DOHH2 (cell line): ENCODE measurements at regions not wholly inside any gene's neighbourhood (a gene's known extent, or its start where the extent isn't known, plus 50 kb on each side); places are given as distances from the start of the nearest gene placed in this dataset.

Source experiments
- H3F3A ChIP-seq: fragments of 200-600 bp; sonication (generic), shearing (Covaris generic); 2 replicates; pipeline ENCODE4 v1.6.0; 2016; ENCODE audit warnings: antibody characterized with exemption, mild to moderate bottlenecking; ENCODE audit not compliant: control insufficient read depth, insufficient read depth
- H3K27ac ChIP-seq: fragments of 200-600 bp; sonication (generic); 2 replicates; pipeline ENCODE4 v1.5.1; 2014; ENCODE audit warnings: low read depth, mild to moderate bottlenecking, low read length, moderate library complexity
- H3K27me3 ChIP-seq: fragments of 200-600 bp; sonication (generic); 2 replicates; pipeline ENCODE4 v1.6.1; 2014; ENCODE audit warnings: mild to moderate bottlenecking, low read length, mixed read lengths; ENCODE audit not compliant: control insufficient read depth
- H3K36me3 ChIP-seq: fragments of 200-600 bp; sonication (generic); 2 replicates; pipeline ENCODE4 v1.6.1; 2014; ENCODE audit warnings: mild to moderate bottlenecking, low read length, moderate library complexity, mixed read lengths; ENCODE audit not compliant: control insufficient read depth
- H3K4me1 ChIP-seq: fragments of 200-600 bp; sonication (generic); 2 replicates; pipeline ENCODE4 v1.6.1; 2014; ENCODE audit warnings: mild to moderate bottlenecking, low read length, mixed read lengths; ENCODE audit not compliant: control insufficient read depth
- H3K4me2 ChIP-seq: fragments of 200-600 bp; sonication (generic); 2 replicates; pipeline ENCODE4 v1.6.0; 2014; ENCODE audit warnings: mild to moderate bottlenecking, low read length, moderate library complexity
- H3K4me3 ChIP-seq: fragments of 200-600 bp; sonication (generic); 2 replicates; pipeline ENCODE4 v1.5.1; 2014; ENCODE audit warnings: mild to moderate bottlenecking, low read length, mixed read lengths
- H3K79me2 ChIP-seq: fragments of 200-600 bp; sonication (generic); 2 replicates; pipeline ENCODE4 v1.6.1; 2014; ENCODE audit warnings: mild to moderate bottlenecking, low read length, mixed read lengths; ENCODE audit not compliant: control insufficient read depth
- H3K9me2 ChIP-seq: fragments of 200-600 bp; sonication (generic); replicated peaks from 2 replicates; pipeline ENCODE4 v1.6.1; 2014; ENCODE audit warnings: mild to moderate bottlenecking, low read length, mixed read lengths; ENCODE audit not compliant: control insufficient read depth
- H3K9me3 ChIP-seq: fragments of 200-600 bp; sonication (generic); 2 replicates; pipeline ENCODE4 v1.6.1; 2014; ENCODE audit warnings: antibody characterized with exemption, low read length, mixed read lengths; ENCODE audit not compliant: control insufficient read depth, insufficient read depth
- H4K20me1 ChIP-seq: fragments of 200-600 bp; sonication (generic); 2 replicates; pipeline ENCODE4 v1.6.0; 2014; ENCODE audit warnings: low read depth, mild to moderate bottlenecking, antibody characterized with exemption, low read length, moderate library complexity; ENCODE audit not compliant: control insufficient read depth, insufficient read depth
- CTCF ChIP-seq: fragments of 200-600 bp; sonication (generic); IDR thresholded peaks from one replicate; pipeline ENCODE4 v1.5.1; 2014; ENCODE audit warnings: antibody characterized with exemption, mild to moderate bottlenecking, low read depth, low read length; ENCODE audit not compliant: poor library complexity, severe bottlenecking
- EZH2phosphoT487 ChIP-seq: fragments of 200-600 bp; sonication (generic); IDR thresholded peaks from 2 replicates; pipeline ENCODE4 v1.6.1; 2017; ENCODE audit warnings: borderline replicate concordance, mild to moderate bottlenecking, antibody characterized with exemption, low read length, moderate library complexity, mixed read lengths

GRCh38 chr13:44680746-44681355, 104.7 kb upstream of the TSC22D1 start:
- H3K9me2 ChIP-seq: no peaks in the 10 kb centered on the region
- H3K9me3 ChIP-seq: peaks cover 5% of the 10 kb centered on the region; the same call in 1 of the 2 replicates
- no peaks in the 10 kb centered on the region for H3K79me2 ChIP-seq
- H3K27me3 ChIP-seq: no peaks in the 10 kb centered on the region
- TF ChIP-seq CTCF (no peak), EZH2phosphoT487 (no peak)
- no peak overlapping the region for H3K4me2 ChIP-seq
- H3K4me3 ChIP-seq: no peak overlapping the region
- H3K36me3 ChIP-seq: no peaks in the 10 kb centered on the region
- no peak overlapping the region for H3K27ac ChIP-seq
- H4K20me1 ChIP-seq: no peaks in the 10 kb centered on the region
- no peaks in the 10 kb centered on the region for H3K4me1 ChIP-seq
- no peaks in the 10 kb centered on the region for H3F3A ChIP-seq

GRCh38 chr13:44679597-44679996, 103.5 kb upstream of the TSC22D1 start:
- H3K9me2 ChIP-seq: no peaks in the 10 kb centered on the region
- no peaks in the 10 kb centered on the region for H4K20me1 ChIP-seq
- peaks cover 5% of the 10 kb centered on the region; the same call in 1 of the 2 replicates for H3K9me3 ChIP-seq
- no peaks in the 10 kb centered on the region for H3K79me2 ChIP-seq
- no peaks in the 10 kb centered on the region for H3K36me3 ChIP-seq
- no peaks in the 10 kb centered on the region for H3K4me1 ChIP-seq
- H3K27ac ChIP-seq: no peak overlapping the region
- H3K4me3 ChIP-seq: no peak overlapping the region
- H3F3A ChIP-seq: no peaks in the 10 kb centered on the region
- H3K4me2 ChIP-seq: no peak overlapping the region
- no peaks in the 10 kb centered on the region for H3K27me3 ChIP-seq
- TF ChIP-seq CTCF: no peak
- TF ChIP-seq EZH2phosphoT487: no peak

- Histone ChIP-seq H3K27ac (no peak overlapping the region), H3K27me3 (no peaks in the 10 kb centered on the region), H3K4me1 (no peaks in the 10 kb centered on the region), H3K9me3 (peaks cover 5% of the 10 kb centered on the region; the same call in 1 of the 2 replicates), H3K4me3 (no peak overlapping the region), H3K36me3 (no peaks in the 10 kb centered on the region), H3K9me2 (no peaks in the 10 kb centered on the region), H4K20me1 (no peaks in the 10 kb centered on the region), H3F3A (no peaks in the 10 kb centered on the region), H3K4me2 (no peak overlapping the region), H3K79me2 (no peaks in the 10 kb centered on the region)
- TF ChIP-seq EZH2phosphoT487: no peak
- TF ChIP-seq CTCF: no peak
Observed at GRCh38 chr13:44678197-44678596, 102.1 kb upstream of the TSC22D1 start.
